ENCODE measurements at regions not wholly inside any gene's neighbourhood (a gene's known extent, or its start where the extent isn't known, plus 50 kb on each side); places are given as distances from the start of the nearest gene placed in this dataset.

DNA sequence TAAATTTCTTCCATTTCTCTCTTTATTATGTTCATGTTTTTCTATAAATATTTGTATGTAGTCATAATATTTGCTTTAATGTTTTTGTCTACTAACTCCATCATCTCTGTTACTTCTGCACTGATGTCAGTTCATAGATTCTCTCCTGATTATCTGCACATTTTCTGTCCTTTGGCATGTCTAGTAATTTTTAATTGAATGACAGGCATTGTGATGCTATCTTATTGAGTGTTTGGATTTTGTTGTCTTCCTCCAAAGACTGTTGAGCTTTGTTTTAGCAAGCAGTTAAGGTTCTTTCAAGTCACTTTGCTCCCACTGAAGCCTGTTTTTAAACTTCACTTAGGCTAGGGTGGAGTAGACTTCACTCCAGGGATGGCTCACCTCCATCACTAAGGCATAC, 276.8 kb downstream of the DLEU7 start:
- no TSS peak for BruUV-seq (replicated peaks)
- CTCF ChIA-PET, result no interaction called here
- Histone ChIP-seq H3K27me3 (ENCODE audit: insufficient read depth, low read depth) (no peaks in the 10 kb centered on the region), H3K4me2 (no peak overlapping the region), H3F3A (ENCODE audit: insufficient read depth, low read depth) (no peaks in the 10 kb centered on the region), H3K4me1 (replicated peaks; ENCODE audit: insufficient read depth) (no peaks in the 10 kb centered on the region), H3K4me3 (no peak overlapping the region), H3K9me3 (ENCODE audit: insufficient read depth, low read depth) (no peaks in the 10 kb centered on the region), H2AFZ (no peak overlapping the region), H3K36me3 (ENCODE audit: low read depth) (no peaks in the 10 kb centered on the region), H4K20me1 (ENCODE audit: insufficient read depth) (no peaks in the 10 kb centered on the region), H3K79me2 (ENCODE audit: low read depth) (no peaks in the 10 kb centered on the region), H3K9me2 (ENCODE audit: insufficient read depth) (no peaks in the 10 kb centered on the region; the same call in 1 of the 2 replicates), H3K27ac (no peak overlapping the region)
- no peak for TF ChIP-seq EZH2 (IDR thresholded peaks at IDR 0.05; ENCODE audit: low read depth)
- TF ChIP-seq, protein P1, sequence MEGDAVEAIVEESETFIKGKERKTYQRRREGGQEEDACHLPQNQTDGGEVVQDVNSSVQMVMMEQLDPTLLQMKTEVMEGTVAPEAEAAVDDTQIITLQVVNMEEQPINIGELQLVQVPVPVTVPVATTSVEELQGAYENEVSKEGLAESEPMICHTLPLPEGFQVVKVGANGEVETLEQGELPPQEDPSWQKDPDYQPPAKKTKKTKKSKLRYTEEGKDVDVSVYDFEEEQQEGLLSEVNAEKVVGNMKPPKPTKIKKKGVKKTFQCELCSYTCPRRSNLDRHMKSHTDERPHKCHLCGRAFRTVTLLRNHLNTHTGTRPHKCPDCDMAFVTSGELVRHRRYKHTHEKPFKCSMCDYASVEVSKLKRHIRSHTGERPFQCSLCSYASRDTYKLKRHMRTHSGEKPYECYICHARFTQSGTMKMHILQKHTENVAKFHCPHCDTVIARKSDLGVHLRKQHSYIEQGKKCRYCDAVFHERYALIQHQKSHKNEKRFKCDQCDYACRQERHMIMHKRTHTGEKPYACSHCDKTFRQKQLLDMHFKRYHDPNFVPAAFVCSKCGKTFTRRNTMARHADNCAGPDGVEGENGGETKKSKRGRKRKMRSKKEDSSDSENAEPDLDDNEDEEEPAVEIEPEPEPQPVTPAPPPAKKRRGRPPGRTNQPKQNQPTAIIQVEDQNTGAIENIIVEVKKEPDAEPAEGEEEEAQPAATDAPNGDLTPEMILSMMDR (conservative IDR thresholded peaks at IDR 0.05), result no peak
- POLR2A ChIA-PET (ENCODE audit: unreplicated experiment), result no interaction called here
- no peak for DNase-seq
- intact Hi-C loops (cut with micrococcal nuclease; ENCODE audit: unreplicated experiment), result no loop called here

DNA sequence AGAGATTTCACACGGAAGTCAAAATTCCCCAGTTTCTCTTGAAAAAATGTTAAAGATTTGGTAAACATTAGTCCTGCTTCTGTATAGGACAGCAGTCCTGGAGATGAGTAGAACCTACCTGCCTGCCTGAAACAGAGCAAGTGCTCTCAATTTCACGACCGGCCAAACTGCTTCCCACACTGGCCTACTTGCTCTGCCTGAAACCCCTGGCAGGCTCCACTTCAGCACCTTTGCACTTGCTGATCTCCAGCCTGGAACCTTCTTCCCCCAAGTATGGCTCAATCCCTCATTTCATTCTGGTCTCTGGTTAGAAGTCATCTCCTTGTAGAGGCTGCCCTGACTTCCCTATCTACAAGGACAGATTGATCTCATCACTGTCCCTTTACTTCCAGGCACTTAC, 271.4 kb downstream of the DLEU7 start:
- ChIA-PET POLR2A (ENCODE audit: unreplicated experiment) (no interaction called here), CTCF (no interaction called here)
- Histone ChIP-seq H3K4me1 (replicated peaks; ENCODE audit: insufficient read depth) (no peaks in the 10 kb centered on the region), H2AFZ (no peak overlapping the region), H3K27ac (no peak overlapping the region), H3K9me2 (ENCODE audit: insufficient read depth) (no peaks in the 10 kb centered on the region; the same call in 1 of the 2 replicates), H3F3A (ENCODE audit: insufficient read depth, low read depth) (peaks cover 9% of the 10 kb centered on the region; the same call in 1 of the 2 replicates), H3K36me3 (ENCODE audit: low read depth) (no peaks in the 10 kb centered on the region), H4K20me1 (ENCODE audit: insufficient read depth) (no peaks in the 10 kb centered on the region), H3K27me3 (ENCODE audit: insufficient read depth, low read depth) (no peaks in the 10 kb centered on the region), H3K9me3 (ENCODE audit: insufficient read depth, low read depth) (no peaks in the 10 kb centered on the region; the same call in 1 of the 2 replicates), H3K79me2 (ENCODE audit: low read depth) (no peaks in the 10 kb centered on the region), H3K4me2 (no peak overlapping the region), H3K4me3 (no peak overlapping the region)
- no peak for TF ChIP-seq EZH2 (IDR thresholded peaks at IDR 0.05; ENCODE audit: low read depth)
- TF ChIP-seq, protein P1 (conservative IDR thresholded peaks at IDR 0.05), result no peak
- BruUV-seq (replicated peaks), result no TSS peak
- intact Hi-C loops (cut with micrococcal nuclease; ENCODE audit: unreplicated experiment), result no loop called here
- no peak for DNase-seq

DNA sequence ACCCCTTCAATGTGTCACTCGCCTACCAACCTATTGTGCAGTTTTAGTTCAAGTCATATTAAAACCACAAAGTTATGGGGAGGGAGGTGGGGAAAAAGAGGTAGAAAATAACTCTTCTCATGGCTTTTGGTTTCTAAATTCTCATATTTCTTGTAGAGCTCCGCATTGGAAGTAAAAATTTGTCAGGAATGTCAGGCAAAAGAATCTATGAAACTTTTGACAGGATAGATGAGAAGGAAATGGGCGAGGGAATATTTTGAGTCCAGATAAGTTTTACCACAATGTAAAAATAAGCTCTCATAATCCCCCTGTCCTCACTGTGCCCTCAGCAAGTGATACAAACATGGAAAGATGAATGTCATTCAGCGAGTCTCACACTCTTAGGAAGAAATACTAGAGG, 270.4 kb downstream of the DLEU7 start:
- Histone ChIP-seq H2AFZ (no peak overlapping the region), H3K4me1 (replicated peaks; ENCODE audit: insufficient read depth) (no peaks in the 10 kb centered on the region), H4K20me1 (ENCODE audit: insufficient read depth) (no peaks in the 10 kb centered on the region), H3K4me2 (no peak overlapping the region), H3K4me3 (no peak overlapping the region), H3K36me3 (ENCODE audit: low read depth) (no peaks in the 10 kb centered on the region), H3K9me2 (ENCODE audit: insufficient read depth) (no peaks in the 10 kb centered on the region; the same call in 1 of the 2 replicates), H3F3A (ENCODE audit: insufficient read depth, low read depth) (peaks cover 9% of the 10 kb centered on the region; the same call in 1 of the 2 replicates), H3K27me3 (ENCODE audit: insufficient read depth, low read depth) (no peaks in the 10 kb centered on the region), H3K79me2 (ENCODE audit: low read depth) (no peaks in the 10 kb centered on the region), H3K9me3 (ENCODE audit: insufficient read depth, low read depth) (no peaks in the 10 kb centered on the region; the same call in 1 of the 2 replicates), H3K27ac (no peak overlapping the region)
- TF ChIP-seq EZH2 (IDR thresholded peaks at IDR 0.05; ENCODE audit: low read depth), result no peak
- TF ChIP-seq, protein P1 (conservative IDR thresholded peaks at IDR 0.05), result no peak
- ChIA-PET POLR2A (ENCODE audit: unreplicated experiment) (no interaction called here), CTCF (no interaction called here)
- DNase-seq, result no peak
- intact Hi-C loops (cut with micrococcal nuclease; ENCODE audit: unreplicated experiment), result no loop called here
- no TSS peak for BruUV-seq (replicated peaks)

Data from PC-9 (cell line).